HCT116 (cell line): ENCODE measurements at regions not wholly inside any gene's neighbourhood (a gene's known extent, or its start where the extent isn't known, plus 50 kb on each side); places are given as distances from the start of the nearest gene placed in this dataset.

Source experiments
- ATAC-seq: fragments of 200-7000 bp; cut with Tn5 transposase; 2 replicates; pipeline ENCODE4 v1.9.1; 2020; ENCODE audit warnings: mild to moderate bottlenecking, moderate library complexity
- BruUV-seq: library from RNA; stranded (reverse); fragments of 400-500 nt; replicated peaks from 2 replicates; lab custom pipeline; 2021; lab: Mats Ljungman, UMichigan
- CTCF ChIA-PET: fragments of 300-600 bp; sonication (Branson Sonifier 250); formaldehyde crosslinking; loops from one replicate; lab custom pipeline; 2021; ENCODE audit warnings: antibody characterized with exemption; lab: Charles Lee
- POLR2A ChIA-PET: fragments of 300-600, 350-600 bp; sonication (Branson Sonifier 250); formaldehyde crosslinking; loops from one replicate; lab custom pipeline; 2021; ENCODE audit warnings: antibody characterized with exemption; lab: Charles Lee
- RAD21 ChIA-PET, 2 experiments: fragments of 300-600 bp; sonication (Branson Sonifier 250); formaldehyde crosslinking; loops; one replicate each; lab custom pipeline; 2023; ENCODE audit warnings: low total read pairs in 2 of 2; ENCODE audit not compliant: uncharacterized antibody in 2 of 2, unreplicated experiment in 2 of 2, low non-redundant PET in 1 of 2; lab: Charles Lee
- DNase-seq: peaks from one replicate; pipeline ENCODE4 v3.0.0-alpha.2; 2010; ENCODE audit warnings: low read depth, low spot score
- H2AFZ ChIP-seq: fragments of 200-600 bp; shearing (Covaris generic), sonication (generic); 2 replicates; pipeline ENCODE4 v1.6.1; 2017; ENCODE audit warnings: low read depth, mixed run types, mixed read lengths, antibody characterized with exemption, low read length; ENCODE audit not compliant: poor library complexity, severe bottlenecking
- H3K27ac ChIP-seq: 2 replicates; pipeline ENCODE4 v1.5.1; 2012; ENCODE audit warnings: low read depth, low read length
- H3K27me3 ChIP-seq: fragments of 200-600 bp; sonication (generic); 2 replicates; pipeline ENCODE4 v1.6.1; 2016; ENCODE audit warnings: mixed run types, low read length, mixed read lengths; ENCODE audit not compliant: insufficient read depth
- H3K36me3 ChIP-seq, 2 experiments: fragments of 200-500 bp in 1 of 2; fragments of 200-600 bp in 1 of 2; sonication (Bioruptor generic) in 1 of 2; sonication (generic) in 1 of 2; 2 replicates each; pipeline versions ENCODE4 v1.5.1 to v1.6.1; 2014 to 2016; ENCODE audit warnings: low read length in 2 of 2, inconsistent platforms in 1 of 2, mixed read lengths in 1 of 2, mixed run types in 1 of 2; ENCODE audit not compliant: insufficient read depth in 2 of 2, control insufficient read depth in 1 of 2
- H3K4me1 ChIP-seq, 2 experiments: fragments of 200-600 bp in 1 of 2; sonication (generic) in 1 of 2; 2 replicates each; pipeline versions ENCODE4 v1.5.1 to v1.6.1; 2012 to 2017; ENCODE audit warnings: low read length in 2 of 2, inconsistent platforms in 1 of 2, mild to moderate bottlenecking in 1 of 2, mixed read lengths in 1 of 2, mixed run types in 1 of 2, moderate library complexity in 1 of 2; ENCODE audit not compliant: insufficient read depth in 2 of 2, control insufficient read depth in 1 of 2
- H3K4me2 ChIP-seq: fragments of 200-600 bp; sonication (generic); 2 replicates; pipeline ENCODE4 v1.6.1; 2017; ENCODE audit warnings: mixed run types, low read length, mixed read lengths
- H3K4me3 ChIP-seq, 2 experiments: fragments of 200-600 bp in 1 of 2; sonication (generic) in 1 of 2; replicated peaks in 1 of 2; 2 replicates each; pipeline ENCODE4 v1.5.1; 2011 to 2016; ENCODE audit warnings: low read length in 2 of 2, control low read depth in 1 of 2, low read depth in 1 of 2, mild to moderate bottlenecking in 1 of 2, mixed read lengths in 1 of 2, mixed run types in 1 of 2
- H3K79me2 ChIP-seq: fragments of 200-600 bp; sonication (generic); 2 replicates; pipeline ENCODE4 v1.6.1; 2017; ENCODE audit warnings: mild to moderate bottlenecking, mixed run types, low read length, moderate library complexity, mixed read lengths; ENCODE audit not compliant: insufficient read depth
- H3K9ac ChIP-seq: fragments of 200-600 bp; sonication (generic); 2 replicates; pipeline ENCODE4 v1.6.1; 2016; ENCODE audit warnings: low read length, mixed read lengths
- H3K9me2 ChIP-seq: fragments of 200-600 bp; sonication (generic), shearing (Covaris generic); 2 replicates; pipeline ENCODE4 v1.6.1; 2017; ENCODE audit warnings: mixed run types, mild to moderate bottlenecking, moderate library complexity; ENCODE audit not compliant: insufficient read depth
- H3K9me3 ChIP-seq, 2 experiments: fragments of 200-500 bp in 1 of 2; fragments of 200-600 bp in 1 of 2; sonication (Bioruptor generic) in 1 of 2; sonication (generic) in 1 of 2; 2 replicates each; pipeline ENCODE4 v1.6.1; 2014 to 2017; ENCODE audit warnings: low read length in 2 of 2, mixed read lengths in 2 of 2, inconsistent platforms in 1 of 2, low read depth in 1 of 2, mild to moderate bottlenecking in 1 of 2, mixed run types in 1 of 2, moderate library complexity in 1 of 2; ENCODE audit not compliant: control insufficient read depth in 1 of 2, insufficient read depth in 1 of 2
- H4K20me1 ChIP-seq: fragments of 200-600 bp; sonication (generic), shearing (Covaris generic); 2 replicates; pipeline ENCODE4 v1.6.1; 2017; ENCODE audit warnings: mixed run types, mild to moderate bottlenecking, moderate library complexity; ENCODE audit not compliant: insufficient read depth
- ATF3 ChIP-seq: IDR thresholded peaks from 2 replicates; pipeline ENCODE4 v1.6.1; 2012
- CBX3 ChIP-seq: IDR thresholded peaks from 2 replicates; pipeline ENCODE4 v1.6.1; 2012; ENCODE audit warnings: low read depth
- CEBPB ChIP-seq: IDR thresholded peaks from 2 replicates; pipeline ENCODE4 v1.6.1; 2012; ENCODE audit warnings: low read depth
- EGR1 ChIP-seq: IDR thresholded peaks from 2 replicates; pipeline ENCODE4 v1.6.1; 2012; ENCODE audit warnings: low read depth
- EZH2 ChIP-seq: fragments of 200-600 bp; sonication (generic); IDR thresholded peaks from 2 replicates; pipeline ENCODE4 v1.6.1; 2017; ENCODE audit warnings: antibody characterized with exemption, mixed run types
- MAX ChIP-seq: IDR thresholded peaks from 2 replicates; pipeline ENCODE4 v1.6.1; 2012
- POLR2AphosphoS5 ChIP-seq: IDR thresholded peaks from 2 replicates; pipeline ENCODE4 v1.6.1; 2011; ENCODE audit warnings: mild to moderate bottlenecking, low read depth, low read length, moderate library complexity
- RAD21 ChIP-seq: IDR thresholded peaks from 2 replicates; pipeline ENCODE4 v1.6.1; 2012; ENCODE audit warnings: low read depth, mild to moderate bottlenecking
- REST ChIP-seq: IDR thresholded peaks from 2 replicates; pipeline ENCODE4 v1.6.1; 2012; ENCODE audit warnings: low read depth
- SIN3A ChIP-seq: IDR thresholded peaks from 2 replicates; pipeline ENCODE4 v1.6.1; 2012; ENCODE audit warnings: low read depth
- SRF ChIP-seq: IDR thresholded peaks from 2 replicates; pipeline ENCODE4 v1.6.1; 2012; ENCODE audit warnings: low read depth
- TCF7L2 ChIP-seq: IDR thresholded peaks from 2 replicates; pipeline ENCODE4 v1.7.0; 2011; ENCODE audit warnings: borderline replicate concordance, inconsistent platforms; ENCODE audit not compliant: insufficient read depth, insufficient read length; ENCODE audit errors: extremely low read depth
- YY1 ChIP-seq: IDR thresholded peaks from 2 replicates; pipeline ENCODE4 v1.6.1; 2011; ENCODE audit warnings: low read length, low read depth, moderate library complexity, mild to moderate bottlenecking; ENCODE audit not compliant: insufficient replicate concordance; ENCODE audit errors: extremely low read depth
- ZFX ChIP-seq: fragments of 450-650 bp; IDR thresholded peaks from 2 replicates; pipeline ENCODE4 v1.6.1; 2017
- ZNF274 ChIP-seq: fragments of 200-500 bp; sonication (Bioruptor generic); IDR thresholded peaks from 2 replicates; pipeline ENCODE4 v1.6.1; 2014; ENCODE audit warnings: mild to moderate bottlenecking, low read depth, low read length, inconsistent platforms
- intact Hi-C: fragments of 100-400 bp; cut with micrococcal nuclease; formaldehyde crosslinking; loops from 2 replicates; pipeline ENCODE4 v1.10.0; 2022
- TF ChIP-seq, protein P1 (sequence below): IDR thresholded peaks from 2 replicates; pipeline ENCODE4 v1.6.1; 2011; ENCODE audit warnings: mild to moderate bottlenecking, low read length, moderate library complexity; ENCODE audit not compliant: insufficient replicate concordance; ENCODE audit errors: extremely low read depth
- TF ChIP-seq, protein P2 (sequence below), 3 experiments: fragments of 200-600 bp in 1 of 3; sonication (generic) in 1 of 3; IDR thresholded peaks in 2 of 3; conservative IDR thresholded peaks in 1 of 3; 2 replicates each; pipeline ENCODE4 v1.5.1; 2012 to 2017; ENCODE audit warnings: low read depth in 2 of 3, low read length in 2 of 3, antibody characterized with exemption in 1 of 3, borderline replicate concordance in 1 of 3, control low read depth in 1 of 3, mild to moderate bottlenecking in 1 of 3, mixed read lengths in 1 of 3, mixed run types in 1 of 3, moderate library complexity in 1 of 3; ENCODE audit not compliant: insufficient read depth in 1 of 3

- DNase-seq (no peak), ATAC-seq (no peak)
- no peaks in the 10 kb centered on the region for H3K4me1 ChIP-seq
- H3K79me2 ChIP-seq: no peaks in the 10 kb centered on the region
- BruUV-seq: no TSS peak
- no peak overlapping the region for H3K4me3 ChIP-seq
- intact Hi-C loops: no loop called here
- no peak overlapping the region for H3K4me2 ChIP-seq
- H3K9me3 ChIP-seq: no peaks in the 10 kb centered on the region
- H3K36me3 ChIP-seq: no peaks in the 10 kb centered on the region
- H2AFZ ChIP-seq: no peak overlapping the region
- H4K20me1 ChIP-seq: no peaks in the 10 kb centered on the region
- no peaks in the 10 kb centered on the region for H3K9me2 ChIP-seq
- no peak overlapping the region for H3K27ac ChIP-seq
- POLR2A ChIA-PET: no interaction called here
- TF ChIP-seq SRF (no peak), ZFX (no peak), CBX3 (no peak), MAX (no peak), EGR1 (no peak), ZNF274 (no peak), REST (no peak), CEBPB (no peak), SIN3A (no peak), POLR2AphosphoS5 (no peak), YY1 (no peak), ATF3 (no peak), EZH2 (no peak), RAD21 (no peak), TCF7L2 (no peak)
- TF ChIP-seq, protein P1, sequence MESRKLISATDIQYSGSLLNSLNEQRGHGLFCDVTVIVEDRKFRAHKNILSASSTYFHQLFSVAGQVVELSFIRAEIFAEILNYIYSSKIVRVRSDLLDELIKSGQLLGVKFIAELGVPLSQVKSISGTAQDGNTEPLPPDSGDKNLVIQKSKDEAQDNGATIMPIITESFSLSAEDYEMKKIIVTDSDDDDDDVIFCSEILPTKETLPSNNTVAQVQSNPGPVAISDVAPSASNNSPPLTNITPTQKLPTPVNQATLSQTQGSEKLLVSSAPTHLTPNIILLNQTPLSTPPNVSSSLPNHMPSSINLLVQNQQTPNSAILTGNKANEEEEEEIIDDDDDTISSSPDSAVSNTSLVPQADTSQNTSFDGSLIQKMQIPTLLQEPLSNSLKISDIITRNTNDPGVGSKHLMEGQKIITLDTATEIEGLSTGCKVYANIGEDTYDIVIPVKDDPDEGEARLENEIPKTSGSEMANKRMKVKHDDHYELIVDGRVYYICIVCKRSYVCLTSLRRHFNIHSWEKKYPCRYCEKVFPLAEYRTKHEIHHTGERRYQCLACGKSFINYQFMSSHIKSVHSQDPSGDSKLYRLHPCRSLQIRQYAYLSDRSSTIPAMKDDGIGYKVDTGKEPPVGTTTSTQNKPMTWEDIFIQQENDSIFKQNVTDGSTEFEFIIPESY: no peak
- TF ChIP-seq, protein P2, sequence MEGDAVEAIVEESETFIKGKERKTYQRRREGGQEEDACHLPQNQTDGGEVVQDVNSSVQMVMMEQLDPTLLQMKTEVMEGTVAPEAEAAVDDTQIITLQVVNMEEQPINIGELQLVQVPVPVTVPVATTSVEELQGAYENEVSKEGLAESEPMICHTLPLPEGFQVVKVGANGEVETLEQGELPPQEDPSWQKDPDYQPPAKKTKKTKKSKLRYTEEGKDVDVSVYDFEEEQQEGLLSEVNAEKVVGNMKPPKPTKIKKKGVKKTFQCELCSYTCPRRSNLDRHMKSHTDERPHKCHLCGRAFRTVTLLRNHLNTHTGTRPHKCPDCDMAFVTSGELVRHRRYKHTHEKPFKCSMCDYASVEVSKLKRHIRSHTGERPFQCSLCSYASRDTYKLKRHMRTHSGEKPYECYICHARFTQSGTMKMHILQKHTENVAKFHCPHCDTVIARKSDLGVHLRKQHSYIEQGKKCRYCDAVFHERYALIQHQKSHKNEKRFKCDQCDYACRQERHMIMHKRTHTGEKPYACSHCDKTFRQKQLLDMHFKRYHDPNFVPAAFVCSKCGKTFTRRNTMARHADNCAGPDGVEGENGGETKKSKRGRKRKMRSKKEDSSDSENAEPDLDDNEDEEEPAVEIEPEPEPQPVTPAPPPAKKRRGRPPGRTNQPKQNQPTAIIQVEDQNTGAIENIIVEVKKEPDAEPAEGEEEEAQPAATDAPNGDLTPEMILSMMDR (IDR thresholded peaks at IDR 0.05 in 2 of 3, conservative IDR thresholded peaks at IDR 0.05 in 1 of 3; ENCODE audit: borderline replicate concordance in 1 of 3, insufficient read depth in 1 of 3, low read depth in 2 of 3, low read length in 2 of 3): no peak
- no peaks in the 10 kb centered on the region for H3K27me3 ChIP-seq
- no peak overlapping the region for H3K9ac ChIP-seq
- RAD21 ChIA-PET: no interaction called here
- CTCF ChIA-PET: no interaction called here
Measured at GRCh38 chr6:86595641-86596040, 341.7 kb upstream of the HTR1E start.
